Ishikawa (cell line): ENCODE measurements at regions not wholly inside any gene's neighbourhood (a gene's known extent, or its start where the extent isn't known, plus 50 kb on each side); places are given as distances from the start of the nearest gene placed in this dataset.

Source experiments
- CEBPB ChIP-seq: IDR thresholded peaks from 2 replicates; pipeline ENCODE4 v1.6.1; 2012
- CREB1 ChIP-seq: IDR thresholded peaks from 2 replicates; pipeline ENCODE4 v1.6.1; 2012; ENCODE audit warnings: low read depth
- EGR1 ChIP-seq: IDR thresholded peaks from 2 replicates; pipeline ENCODE4 v1.6.1; 2012
- EP300 ChIP-seq: IDR thresholded peaks from 2 replicates; pipeline ENCODE4 v1.6.1; 2012; ENCODE audit warnings: borderline replicate concordance
- FOXM1 ChIP-seq: IDR thresholded peaks from 2 replicates; pipeline ENCODE4 v1.6.1; 2012; ENCODE audit warnings: low read depth, borderline replicate concordance
- MAX ChIP-seq: IDR thresholded peaks from 2 replicates; pipeline ENCODE4 v1.6.1; 2012
- NFIC ChIP-seq: IDR thresholded peaks from 2 replicates; pipeline ENCODE4 v1.6.1; 2012
- RAD21 ChIP-seq: IDR thresholded peaks from 2 replicates; pipeline ENCODE4 v1.6.1; 2012; ENCODE audit warnings: low read depth
- REST ChIP-seq: IDR thresholded peaks from 2 replicates; pipeline ENCODE4 v1.6.1; 2012; ENCODE audit warnings: low read depth, mild to moderate bottlenecking
- TAF1 ChIP-seq: IDR thresholded peaks from 2 replicates; pipeline ENCODE4 v1.6.1; 2012; ENCODE audit warnings: low read depth, mild to moderate bottlenecking
- TCF12 ChIP-seq: IDR thresholded peaks from 2 replicates; pipeline ENCODE4 v1.6.1; 2012; ENCODE audit warnings: low read depth
- TEAD4 ChIP-seq: IDR thresholded peaks from 2 replicates; pipeline ENCODE4 v1.6.1; 2012
- USF1 ChIP-seq: IDR thresholded peaks from 2 replicates; pipeline ENCODE4 v1.6.1; 2012
- YY1 ChIP-seq: IDR thresholded peaks from 2 replicates; pipeline ENCODE4 v1.6.1; 2012; ENCODE audit warnings: low read depth
- ZBTB7A ChIP-seq: IDR thresholded peaks from 2 replicates; pipeline ENCODE4 v1.6.1; 2012; ENCODE audit warnings: low read depth

DNA sequence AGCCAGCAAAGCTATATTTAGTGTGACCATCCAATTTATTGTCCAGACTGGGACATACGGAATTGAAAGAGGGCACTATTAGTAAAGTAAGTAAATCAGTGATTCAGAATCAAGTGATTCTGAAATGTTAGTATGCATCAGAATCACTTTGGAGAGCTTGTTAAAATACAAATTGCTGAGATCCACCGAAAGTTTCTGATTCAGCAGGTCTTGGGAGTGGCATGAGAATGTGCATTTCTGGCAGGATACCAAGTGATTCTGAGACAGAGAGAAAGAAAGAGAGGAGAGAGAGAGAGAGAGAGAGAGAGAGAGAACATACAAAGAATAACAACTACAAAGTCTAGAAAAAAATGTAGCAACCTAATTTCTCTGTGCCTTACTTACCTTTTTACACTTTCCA lies 65.4 kb upstream of the ASTN2 start:
- TF ChIP-seq TCF12: no peak
- no peak for TF ChIP-seq TEAD4
- TF ChIP-seq USF1: no peak
- TF ChIP-seq CEBPB: no peak

- TF ChIP-seq ZBTB7A: no peak
- TF ChIP-seq TEAD4: no peak
- no peak for TF ChIP-seq FOXM1
- TF ChIP-seq CREB1: no peak
These were observed 58.4 kb upstream of the ASTN2 start for GRCh38 chr9:117473293-117473692.

DNA sequence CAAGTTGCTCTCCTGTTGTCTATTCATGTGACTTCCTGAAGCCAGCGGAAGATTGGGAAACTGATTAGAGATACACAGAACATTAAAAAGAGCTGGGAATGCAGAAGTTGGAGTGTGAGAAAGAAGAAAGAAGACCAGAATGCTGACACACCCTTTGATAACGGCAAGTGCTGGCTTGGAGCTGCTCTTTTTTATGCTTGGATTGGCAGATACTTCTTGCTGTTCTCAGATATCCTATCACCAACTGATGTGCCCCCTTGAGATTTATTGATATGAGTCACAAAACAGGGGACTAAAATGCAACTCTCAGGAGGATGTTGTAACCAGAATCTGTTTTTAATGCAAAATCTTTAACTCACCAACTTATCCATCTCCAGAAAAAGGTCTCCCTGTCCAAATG lies 56.0 kb upstream of the ASTN2 start:
- TF ChIP-seq ZBTB7A: no peak
- no peak for TF ChIP-seq RAD21
- no peak for TF ChIP-seq EP300
- no peak for TF ChIP-seq CEBPB
- no peak for TF ChIP-seq YY1
- TF ChIP-seq USF1: no peak
- TF ChIP-seq MAX: no peak
- no peak for TF ChIP-seq FOXM1
- no peak for TF ChIP-seq TEAD4
- no peak for TF ChIP-seq CREB1
- no peak for TF ChIP-seq EGR1

GRCh38 chr9:117470455-117470854 lies 55.6 kb upstream of the ASTN2 start:
- TF ChIP-seq CREB1 (no peak), RAD21 (no peak), EP300 (no peak), ZBTB7A (no peak), REST (no peak), EGR1 (no peak), CEBPB (no peak), TAF1 (no peak), FOXM1 (no peak), TCF12 (no peak), MAX (no peak), USF1 (no peak), NFIC (no peak), TEAD4 (no peak), YY1 (no peak)

DNA sequence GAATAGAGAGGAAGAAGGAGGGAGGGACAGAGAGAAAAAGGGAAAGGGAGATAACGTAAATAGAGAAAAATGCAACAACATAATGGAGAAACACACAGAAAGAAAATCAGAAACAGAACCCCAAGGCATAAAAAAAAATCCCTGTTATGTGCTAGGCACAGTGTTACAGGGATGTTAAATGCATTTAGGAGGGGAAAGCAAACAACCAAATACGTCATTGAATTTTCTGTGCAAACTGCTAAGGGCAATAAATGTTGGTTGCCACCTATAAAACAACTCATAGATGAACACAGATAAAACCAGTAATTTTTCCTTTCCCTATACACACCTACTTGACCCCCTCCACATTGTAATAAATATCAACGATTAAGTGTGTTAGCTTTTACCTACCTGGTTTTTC lies 51.3 kb upstream of the ASTN2 start:
- no peak for TF ChIP-seq MAX
- no peak for TF ChIP-seq RAD21
- no peak for TF ChIP-seq TCF12
- TF ChIP-seq TEAD4: no peak
- TF ChIP-seq CREB1: no peak
- no peak for TF ChIP-seq REST
- TF ChIP-seq TAF1: no peak
- no peak for TF ChIP-seq USF1
- TF ChIP-seq NFIC: no peak
- TF ChIP-seq YY1: no peak
- TF ChIP-seq EP300: no peak
- TF ChIP-seq CEBPB: no peak
- TF ChIP-seq FOXM1: no peak
- no peak for TF ChIP-seq ZBTB7A
- no peak for TF ChIP-seq EGR1

GRCh38 chr9:117465706-117466105 lies 50.8 kb upstream of the ASTN2 start:
- TF ChIP-seq MAX (no peak), CEBPB (no peak), TAF1 (no peak), REST (no peak), TCF12 (no peak), NFIC (no peak), FOXM1 (no peak), YY1 (no peak)
